ENCODE measurements at regions not wholly inside any gene's neighbourhood (a gene's known extent, or its start where the extent isn't known, plus 50 kb on each side); places are given as distances from the start of the nearest gene placed in this dataset.

GRCh38 chr12:108410689-108411088 lies 71.6 kb upstream of the CMKLR1 start:
- H3K27ac ChIP-seq: no peak overlapping the region
- H3K4me3 ChIP-seq: no peak overlapping the region
- TF ChIP-seq, protein P1, sequence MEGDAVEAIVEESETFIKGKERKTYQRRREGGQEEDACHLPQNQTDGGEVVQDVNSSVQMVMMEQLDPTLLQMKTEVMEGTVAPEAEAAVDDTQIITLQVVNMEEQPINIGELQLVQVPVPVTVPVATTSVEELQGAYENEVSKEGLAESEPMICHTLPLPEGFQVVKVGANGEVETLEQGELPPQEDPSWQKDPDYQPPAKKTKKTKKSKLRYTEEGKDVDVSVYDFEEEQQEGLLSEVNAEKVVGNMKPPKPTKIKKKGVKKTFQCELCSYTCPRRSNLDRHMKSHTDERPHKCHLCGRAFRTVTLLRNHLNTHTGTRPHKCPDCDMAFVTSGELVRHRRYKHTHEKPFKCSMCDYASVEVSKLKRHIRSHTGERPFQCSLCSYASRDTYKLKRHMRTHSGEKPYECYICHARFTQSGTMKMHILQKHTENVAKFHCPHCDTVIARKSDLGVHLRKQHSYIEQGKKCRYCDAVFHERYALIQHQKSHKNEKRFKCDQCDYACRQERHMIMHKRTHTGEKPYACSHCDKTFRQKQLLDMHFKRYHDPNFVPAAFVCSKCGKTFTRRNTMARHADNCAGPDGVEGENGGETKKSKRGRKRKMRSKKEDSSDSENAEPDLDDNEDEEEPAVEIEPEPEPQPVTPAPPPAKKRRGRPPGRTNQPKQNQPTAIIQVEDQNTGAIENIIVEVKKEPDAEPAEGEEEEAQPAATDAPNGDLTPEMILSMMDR (IDR thresholded peaks at IDR 0.05): no peak
- DNase-seq (ENCODE audit: low spot score): no peak

- no peak for DNase-seq (ENCODE audit: low spot score)
- H3K4me3 ChIP-seq: no peak overlapping the region
These were observed 70.4 kb upstream of the CMKLR1 start for GRCh38 chr12:108409481-108409880.

DNA sequence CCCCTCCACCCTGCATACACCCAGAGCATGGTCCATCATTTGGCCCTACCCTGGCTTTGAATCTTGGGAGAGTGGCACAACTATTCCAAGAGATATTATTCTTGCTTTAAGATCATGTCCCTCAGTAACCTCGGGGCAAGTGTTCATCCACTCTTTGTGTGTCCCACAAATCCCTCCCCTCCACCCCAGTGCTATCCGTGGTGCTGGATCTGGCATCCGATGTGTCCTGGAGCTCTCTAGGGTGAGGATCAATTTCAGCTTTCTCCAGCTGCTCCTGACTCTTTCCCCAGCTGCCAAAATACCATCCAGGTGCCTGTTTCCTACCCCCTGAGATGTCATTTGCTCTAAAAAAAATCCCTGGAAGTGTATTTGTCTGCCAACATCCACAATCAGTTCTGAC lies 64.8 kb upstream of the CMKLR1 start:
- TF ChIP-seq, protein P1 (IDR thresholded peaks at IDR 0.05): no peak
- DNase-seq (ENCODE audit: low spot score): no peak
- H3K4me3 ChIP-seq: no peak overlapping the region
- H3K27ac ChIP-seq: no peak overlapping the region

More at GRCh38 chr12:108409481-108409880, 70.4 kb upstream of the CMKLR1 start:
- TF ChIP-seq, protein P1 (IDR thresholded peaks at IDR 0.05): no peak
- H3K27ac ChIP-seq: no peak overlapping the region

GRCh38 chr12:108401964-108402363 lies 62.9 kb upstream of the CMKLR1 start:
- TF ChIP-seq, protein P1 (IDR thresholded peaks at IDR 0.05): no peak
- H3K4me3 ChIP-seq: no peak overlapping the region
- no peak for DNase-seq (ENCODE audit: low spot score)
- H3K27ac ChIP-seq: no peak overlapping the region

- Histone ChIP-seq H3K4me3 (no peak overlapping the region), H3K27ac (no peak overlapping the region)
- TF ChIP-seq, protein P1 (IDR thresholded peaks at IDR 0.05): no peak
- no peak for DNase-seq (ENCODE audit: low spot score)
These were observed 61.9 kb upstream of the CMKLR1 start for GRCh38 chr12:108400900-108401480.

DNA sequence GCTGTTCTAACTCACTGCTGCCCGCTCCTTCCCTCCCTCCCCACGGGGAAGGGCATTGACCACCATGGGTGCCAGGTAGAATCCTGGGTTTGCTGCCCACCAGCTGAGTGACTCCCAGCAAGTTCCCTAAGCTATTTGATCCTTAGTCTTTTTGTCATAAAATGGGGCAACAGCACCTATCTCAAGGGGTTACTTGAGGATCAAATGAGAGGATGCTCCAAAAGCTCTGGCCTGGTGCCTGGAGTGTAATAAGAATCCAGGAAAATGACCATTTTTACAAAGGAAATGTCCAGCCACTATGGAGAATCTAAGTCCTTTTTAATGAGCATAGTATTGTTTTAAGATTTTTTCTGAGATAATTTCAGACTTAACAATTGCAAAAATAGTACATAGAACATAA lies 61.4 kb upstream of the CMKLR1 start:
- TF ChIP-seq, protein P1 (IDR thresholded peaks at IDR 0.05): no peak
- DNase-seq (ENCODE audit: low spot score): no peak
- no peak overlapping the region for H3K4me3 ChIP-seq
- no peak overlapping the region for H3K27ac ChIP-seq

DNA sequence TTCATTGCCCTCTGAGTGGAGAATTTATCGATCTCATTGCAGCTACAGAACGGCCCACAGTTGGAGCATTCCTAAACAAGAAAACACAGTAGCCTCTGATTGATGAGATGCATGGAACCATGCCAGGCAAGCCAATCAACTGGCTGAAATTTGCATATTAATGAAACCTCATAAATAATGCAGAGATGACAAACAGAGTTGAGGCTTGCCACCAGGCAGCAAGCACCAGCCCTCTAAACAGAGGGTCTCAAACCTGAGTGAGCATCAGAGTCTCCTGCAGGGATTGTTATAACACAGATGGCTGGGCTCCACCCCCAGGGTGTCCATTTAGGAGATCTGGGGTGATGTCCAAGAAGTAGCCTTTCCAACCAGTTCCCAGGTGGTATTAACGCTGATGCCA lies 60.9 kb upstream of the CMKLR1 start:
- no peak for DNase-seq (ENCODE audit: low spot score)
- TF ChIP-seq, protein P1 (IDR thresholded peaks at IDR 0.05): no peak
- H3K4me3 ChIP-seq: no peak overlapping the region
- no peak overlapping the region for H3K27ac ChIP-seq

Data from coronary artery (tissue), 2 donors.